ENCODE measurements at regions not wholly inside any gene's neighbourhood (a gene's known extent, or its start where the extent isn't known, plus 50 kb on each side); places are given as distances from the start of the nearest gene placed in this dataset.

- H3K4me1 Mint-ChIP-seq, result peaks cover 13% of the 10 kb centered on the region
- H3K27me3 Mint-ChIP-seq, result no peaks in the 10 kb centered on the region
- no peak for ATAC-seq
- H3K4me3 Mint-ChIP-seq, result no peak overlapping the region
- no peaks in the 10 kb centered on the region for H3K36me3 Mint-ChIP-seq
- H3K27ac Mint-ChIP-seq, result no peak overlapping the region
- no peaks in the 10 kb centered on the region for H3K9me3 Mint-ChIP-seq
Observed at GRCh38 chr4:114271031-114271430, 291.6 kb upstream of the ARSJ start.

- Mint-ChIP-seq H3K36me3 (no peaks in the 10 kb centered on the region), H3K4me3 (no peak overlapping the region), H3K9me3 (no peaks in the 10 kb centered on the region), H3K27ac (no peak overlapping the region), H3K4me1 (peaks cover 13% of the 10 kb centered on the region), H3K27me3 (no peaks in the 10 kb centered on the region)
- ATAC-seq, result no peak
Observed at GRCh38 chr4:114272226-114272625, 292.8 kb upstream of the ARSJ start.

- no peak overlapping the region for H3K4me3 Mint-ChIP-seq
- no peaks in the 10 kb centered on the region for H3K36me3 Mint-ChIP-seq
- H3K4me1 Mint-ChIP-seq, result peaks cover 13% of the 10 kb centered on the region
- H3K27me3 Mint-ChIP-seq, result no peaks in the 10 kb centered on the region
- H3K9me3 Mint-ChIP-seq, result peaks cover under 1% of the 10 kb centered on the region
- H3K27ac Mint-ChIP-seq, result no peak overlapping the region
- no peak for ATAC-seq
Observed at GRCh38 chr4:114273238-114273637, 293.8 kb upstream of the ARSJ start.

GRCh38 chr4:114277690-114278089, 298.2 kb upstream of the ARSJ start:
- Mint-ChIP-seq H3K36me3 (no peaks in the 10 kb centered on the region), H3K4me3 (no peak overlapping the region), H3K27me3 (no peaks in the 10 kb centered on the region), H3K9me3 (peaks cover 3% of the 10 kb centered on the region), H3K27ac (no peak overlapping the region), H3K4me1 (peaks cover 6% of the 10 kb centered on the region)
- ATAC-seq, result no peak

GRCh38 chr4:114279066-114279465, 299.6 kb upstream of the ARSJ start:
- no peak for ATAC-seq
- no peak overlapping the region for H3K4me3 Mint-ChIP-seq
- H3K4me1 Mint-ChIP-seq, result peaks cover 7% of the 10 kb centered on the region
- no peaks in the 10 kb centered on the region for H3K36me3 Mint-ChIP-seq
- no peak overlapping the region for H3K27ac Mint-ChIP-seq
- H3K27me3 Mint-ChIP-seq, result no peaks in the 10 kb centered on the region
- H3K9me3 Mint-ChIP-seq, result peaks cover 3% of the 10 kb centered on the region

GRCh38 chr4:114279711-114280110, 300.3 kb upstream of the ARSJ start:
- Mint-ChIP-seq H3K4me3 (no peak overlapping the region), H3K27me3 (no peaks in the 10 kb centered on the region)

GRCh38 chr4:114280645-114281044, 301.2 kb upstream of the ARSJ start:
- H3K9me3 Mint-ChIP-seq, result peaks cover 6% of the 10 kb centered on the region
- no peak overlapping the region for H3K27ac Mint-ChIP-seq
- H3K27me3 Mint-ChIP-seq, result no peaks in the 10 kb centered on the region
- H3K4me1 Mint-ChIP-seq, result peaks cover 7% of the 10 kb centered on the region
- peaks cover 3% of the 10 kb centered on the region for H3K36me3 Mint-ChIP-seq
- no peak for ATAC-seq
- no peak overlapping the region for H3K4me3 Mint-ChIP-seq

More at GRCh38 chr4:114279711-114280110, 300.3 kb upstream of the ARSJ start:
- Mint-ChIP-seq H3K4me1 (peaks cover 7% of the 10 kb centered on the region), H3K9me3 (peaks cover 3% of the 10 kb centered on the region), H3K36me3 (no peaks in the 10 kb centered on the region), H3K27ac (no peak overlapping the region)
- ATAC-seq, result no peak

- peaks cover 7% of the 10 kb centered on the region for H3K36me3 Mint-ChIP-seq
Observed at GRCh38 chr4:114281164-114281960, 301.9 kb upstream of the ARSJ start.

GRCh38 chr4:114282937-114283336, 303.5 kb upstream of the ARSJ start:
- peaks cover 7% of the 10 kb centered on the region for H3K4me1 Mint-ChIP-seq
- H3K36me3 Mint-ChIP-seq, result peaks cover 7% of the 10 kb centered on the region
- H3K27me3 Mint-ChIP-seq, result no peaks in the 10 kb centered on the region
- no peak overlapping the region for H3K27ac Mint-ChIP-seq
- H3K9me3 Mint-ChIP-seq, result peaks cover 6% of the 10 kb centered on the region
- H3K4me3 Mint-ChIP-seq, result no peak overlapping the region
- peak; percentile 82 for ATAC-seq

More at GRCh38 chr4:114281164-114281960, 301.9 kb upstream of the ARSJ start:
- no peak overlapping the region for H3K27ac Mint-ChIP-seq
- no peak overlapping the region for H3K4me3 Mint-ChIP-seq
- H3K27me3 Mint-ChIP-seq, result no peaks in the 10 kb centered on the region
- H3K4me1 Mint-ChIP-seq, result peaks cover 7% of the 10 kb centered on the region
- peaks cover 6% of the 10 kb centered on the region for H3K9me3 Mint-ChIP-seq
- no peak for ATAC-seq

- Mint-ChIP-seq H3K9me3 (peaks cover 5% of the 10 kb centered on the region), H3K27me3 (no peaks in the 10 kb centered on the region), H3K36me3 (peaks cover 7% of the 10 kb centered on the region), H3K27ac (no peak overlapping the region), H3K4me1 (peaks cover 7% of the 10 kb centered on the region), H3K4me3 (no peak overlapping the region)
- ATAC-seq, result no peak
Observed at GRCh38 chr4:114284629-114285028, 305.2 kb upstream of the ARSJ start.

GRCh38 chr4:114286262-114286810, 306.9 kb upstream of the ARSJ start:
- H3K9me3 Mint-ChIP-seq, result peaks cover 8% of the 10 kb centered on the region
- H3K4me1 Mint-ChIP-seq, result peaks cover 7% of the 10 kb centered on the region
- no peak overlapping the region for H3K4me3 Mint-ChIP-seq
- no peaks in the 10 kb centered on the region for H3K27me3 Mint-ChIP-seq
- H3K27ac Mint-ChIP-seq, result no peak overlapping the region
- peaks cover 7% of the 10 kb centered on the region for H3K36me3 Mint-ChIP-seq
- no peak for ATAC-seq

GRCh38 chr4:114287079-114287696, 307.7 kb upstream of the ARSJ start:
- Mint-ChIP-seq H3K36me3 (peaks cover 7% of the 10 kb centered on the region), H3K4me3 (no peak overlapping the region), H3K27me3 (no peaks in the 10 kb centered on the region), H3K4me1 (peaks cover 7% of the 10 kb centered on the region), H3K27ac (no peak overlapping the region), H3K9me3 (peaks cover 9% of the 10 kb centered on the region)
- no peak for ATAC-seq

- no peak overlapping the region for H3K4me3 Mint-ChIP-seq
Observed at GRCh38 chr4:114296126-114296525, 302.5 kb upstream of the UGT8 start.

GRCh38 chr4:114302472-114302871, 296.1 kb upstream of the UGT8 start:
- H3K4me3 Mint-ChIP-seq, result no peak overlapping the region
- peaks cover 5% of the 10 kb centered on the region for H3K9me3 Mint-ChIP-seq
- no peak for ATAC-seq
- H3K36me3 Mint-ChIP-seq, result peaks cover 6% of the 10 kb centered on the region
- peaks cover 7% of the 10 kb centered on the region for H3K4me1 Mint-ChIP-seq
- peaks cover 13% of the 10 kb centered on the region for H3K27me3 Mint-ChIP-seq
- H3K27ac Mint-ChIP-seq, result no peak overlapping the region

More at GRCh38 chr4:114296126-114296525, 302.5 kb upstream of the UGT8 start:
- Mint-ChIP-seq H3K9me3 (peaks cover 19% of the 10 kb centered on the region), H3K27me3 (no peaks in the 10 kb centered on the region), H3K4me1 (peaks cover 7% of the 10 kb centered on the region), H3K36me3 (peaks cover 4% of the 10 kb centered on the region), H3K27ac (no peak overlapping the region)
- ATAC-seq, result no peak

- Mint-ChIP-seq H3K27ac (no peak overlapping the region), H3K36me3 (peaks cover 6% of the 10 kb centered on the region)
Observed at GRCh38 chr4:114304046-114304445, 294.6 kb upstream of the UGT8 start.

GRCh38 chr4:114304567-114304966, 294.0 kb upstream of the UGT8 start:
- no peak overlapping the region for H3K27ac Mint-ChIP-seq
- H3K27me3 Mint-ChIP-seq, result peaks cover 21% of the 10 kb centered on the region
- no peak for ATAC-seq
- H3K4me3 Mint-ChIP-seq, result no peak overlapping the region
- peaks cover 5% of the 10 kb centered on the region for H3K9me3 Mint-ChIP-seq
- H3K36me3 Mint-ChIP-seq, result peaks cover 6% of the 10 kb centered on the region
- peaks cover 5% of the 10 kb centered on the region for H3K4me1 Mint-ChIP-seq

More at GRCh38 chr4:114304046-114304445, 294.6 kb upstream of the UGT8 start:
- H3K27me3 Mint-ChIP-seq, result peaks cover 21% of the 10 kb centered on the region
- H3K9me3 Mint-ChIP-seq, result peaks cover 5% of the 10 kb centered on the region
- no peak overlapping the region for H3K4me3 Mint-ChIP-seq
- no peak for ATAC-seq
- peaks cover 7% of the 10 kb centered on the region for H3K4me1 Mint-ChIP-seq

All from stimulated activated memory B cell treated with anti-CD40 and anti-IgM and Interleukin-4, amounts not matched to agents 10 μg/mL and 1 μg/mL and 100 μg/mL, for 72 hours (primary cell).